Activated CD8-positive, alpha-beta T cell treated with anti-CD3 and anti-CD28 coated beads for 36 hours (primary cell): ENCODE measurements at regions not wholly inside any gene's neighbourhood (a gene's known extent, or its start where the extent isn't known, plus 50 kb on each side); places are given as distances from the start of the nearest gene placed in this dataset.

Experiments
- ATAC-seq: fragments of 200-7000 bp; cut with Tn5 transposase; one replicate; pipeline ENCODE4 v1.10.0; 2021; ENCODE audit warnings: mild to moderate bottlenecking, moderate library complexity
- CTCF ChIA-PET: fragments of 350-600 bp; sonication (Branson Sonifier 250); formaldehyde crosslinking; loops from one replicate; lab custom pipeline; 2021; ENCODE audit warnings: antibody characterized with exemption; lab: Charles Lee
- POLR2A ChIA-PET: fragments of 350-600 bp; sonication (Branson Sonifier 250); formaldehyde crosslinking; loops from one replicate; lab custom pipeline; 2021; ENCODE audit warnings: antibody characterized with exemption; lab: Charles Lee
- DNase-seq: peaks from one replicate; pipeline ENCODE4 v3.0.0-alpha.2; 2020
- H3K27ac Mint-ChIP-seq: one replicate; pipeline ENCODE4 v1.8.0; 2021; ENCODE audit warnings: mild to moderate bottlenecking, mixed read lengths
- H3K27me3 Mint-ChIP-seq: one replicate; pipeline ENCODE4 v1.8.0; 2021; ENCODE audit warnings: mixed read lengths
- H3K36me3 Mint-ChIP-seq: one replicate; pipeline ENCODE4 v1.8.0; 2021; ENCODE audit warnings: low read depth, mixed read lengths
- H3K4me1 Mint-ChIP-seq: one replicate; pipeline ENCODE4 v1.8.0; 2021; ENCODE audit warnings: low read depth, mixed read lengths
- H3K4me3 Mint-ChIP-seq: one replicate; pipeline ENCODE4 v1.8.0; 2021; ENCODE audit warnings: mild to moderate bottlenecking, moderate library complexity, mixed read lengths
- H3K9me3 Mint-ChIP-seq: one replicate; pipeline ENCODE4 v1.8.0; 2021; ENCODE audit warnings: mixed read lengths
- intact Hi-C: fragments of 100-400 bp; cut with micrococcal nuclease; formaldehyde crosslinking; loops from one replicate; pipeline ENCODE4 v1.10.0; 2022
- TF ChIP-seq, protein P1 (sequence below): fragments of 200-600 bp; IDR thresholded peaks from one replicate; pipeline ENCODE4 v1.8.0; 2022; ENCODE audit warnings: antibody characterized with exemption, mild to moderate bottlenecking

- Mint-ChIP-seq H3K4me3 (no peak overlapping the region), H3K27me3 (no peaks in the 10 kb centered on the region), H3K27ac (no peak overlapping the region), H3K4me1 (no peaks in the 10 kb centered on the region), H3K36me3 (no peaks in the 10 kb centered on the region), H3K9me3 (peaks cover 11% of the 10 kb centered on the region)
- TF ChIP-seq, protein P1, sequence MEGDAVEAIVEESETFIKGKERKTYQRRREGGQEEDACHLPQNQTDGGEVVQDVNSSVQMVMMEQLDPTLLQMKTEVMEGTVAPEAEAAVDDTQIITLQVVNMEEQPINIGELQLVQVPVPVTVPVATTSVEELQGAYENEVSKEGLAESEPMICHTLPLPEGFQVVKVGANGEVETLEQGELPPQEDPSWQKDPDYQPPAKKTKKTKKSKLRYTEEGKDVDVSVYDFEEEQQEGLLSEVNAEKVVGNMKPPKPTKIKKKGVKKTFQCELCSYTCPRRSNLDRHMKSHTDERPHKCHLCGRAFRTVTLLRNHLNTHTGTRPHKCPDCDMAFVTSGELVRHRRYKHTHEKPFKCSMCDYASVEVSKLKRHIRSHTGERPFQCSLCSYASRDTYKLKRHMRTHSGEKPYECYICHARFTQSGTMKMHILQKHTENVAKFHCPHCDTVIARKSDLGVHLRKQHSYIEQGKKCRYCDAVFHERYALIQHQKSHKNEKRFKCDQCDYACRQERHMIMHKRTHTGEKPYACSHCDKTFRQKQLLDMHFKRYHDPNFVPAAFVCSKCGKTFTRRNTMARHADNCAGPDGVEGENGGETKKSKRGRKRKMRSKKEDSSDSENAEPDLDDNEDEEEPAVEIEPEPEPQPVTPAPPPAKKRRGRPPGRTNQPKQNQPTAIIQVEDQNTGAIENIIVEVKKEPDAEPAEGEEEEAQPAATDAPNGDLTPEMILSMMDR = no peak
- DNase-seq (no peak), ATAC-seq (no peak)
- intact Hi-C loops = no loop called here
- CTCF ChIA-PET = no interaction called here
- POLR2A ChIA-PET = no interaction called here
These were observed 604.2 kb upstream of the POM121L12 start for GRCh38 chr7:52431082-52431815.

GRCh38 chr7:52423251-52423650 lies 612.2 kb upstream of the POM121L12 start:
- Mint-ChIP-seq H3K4me3 (no peak overlapping the region), H3K4me1 (no peaks in the 10 kb centered on the region), H3K36me3 (no peaks in the 10 kb centered on the region), H3K9me3 (no peaks in the 10 kb centered on the region), H3K27ac (no peak overlapping the region), H3K27me3 (no peaks in the 10 kb centered on the region)
- DNase-seq (no peak), ATAC-seq (no peak)
- intact Hi-C loops = no loop called here
- ChIA-PET POLR2A (no interaction called here), CTCF (no interaction called here)
- TF ChIP-seq, protein P1 = no peak

- CTCF ChIA-PET = no interaction called here
- TF ChIP-seq, protein P1 = no peak
These were observed 622.4 kb upstream of the POM121L12 start for GRCh38 chr7:52413051-52413450.

GRCh38 chr7:52410032-52410431 lies 625.4 kb upstream of the POM121L12 start:
- intact Hi-C loops = no loop called here

More at GRCh38 chr7:52413051-52413450, 622.4 kb upstream of the POM121L12 start:
- POLR2A ChIA-PET = no interaction called here
- Mint-ChIP-seq H3K36me3 (no peaks in the 10 kb centered on the region), H3K27ac (no peak overlapping the region), H3K9me3 (no peaks in the 10 kb centered on the region), H3K27me3 (no peaks in the 10 kb centered on the region), H3K4me1 (no peaks in the 10 kb centered on the region), H3K4me3 (no peak overlapping the region)
- no peak for DNase-seq
- intact Hi-C loops = no loop called here
- no peak for ATAC-seq

GRCh38 chr7:52406808-52407207 lies 628.6 kb upstream of the POM121L12 start:
- CTCF ChIA-PET = no interaction called here
- H3K27ac Mint-ChIP-seq = no peak overlapping the region
- ATAC-seq (no peak), DNase-seq (no peak)
- no peaks in the 10 kb centered on the region for H3K9me3 Mint-ChIP-seq
- no peak overlapping the region for H3K4me3 Mint-ChIP-seq
- intact Hi-C loops = no loop called here
- TF ChIP-seq, protein P1 = no peak
- no peaks in the 10 kb centered on the region for H3K36me3 Mint-ChIP-seq
- no peaks in the 10 kb centered on the region for H3K4me1 Mint-ChIP-seq
- POLR2A ChIA-PET = no interaction called here
- H3K27me3 Mint-ChIP-seq = no peaks in the 10 kb centered on the region

More at GRCh38 chr7:52410032-52410431, 625.4 kb upstream of the POM121L12 start:
- Mint-ChIP-seq H3K9me3 (no peaks in the 10 kb centered on the region), H3K4me3 (no peak overlapping the region), H3K27ac (no peak overlapping the region), H3K4me1 (no peaks in the 10 kb centered on the region), H3K27me3 (no peaks in the 10 kb centered on the region), H3K36me3 (no peaks in the 10 kb centered on the region)
- DNase-seq (no peak), ATAC-seq (no peak)
- TF ChIP-seq, protein P1 = no peak
- ChIA-PET POLR2A (no interaction called here), CTCF (no interaction called here)
